ENCODE measurements at regions not wholly inside any gene's neighbourhood (a gene's known extent, or its start where the extent isn't known, plus 50 kb on each side); places are given as distances from the start of the nearest gene placed in this dataset.
"Not testable (repeated sequence)": the region's sequence is repeated elsewhere in the genome, so short reads cannot be mapped to it uniquely, and the experiment has no call there.

DNA sequence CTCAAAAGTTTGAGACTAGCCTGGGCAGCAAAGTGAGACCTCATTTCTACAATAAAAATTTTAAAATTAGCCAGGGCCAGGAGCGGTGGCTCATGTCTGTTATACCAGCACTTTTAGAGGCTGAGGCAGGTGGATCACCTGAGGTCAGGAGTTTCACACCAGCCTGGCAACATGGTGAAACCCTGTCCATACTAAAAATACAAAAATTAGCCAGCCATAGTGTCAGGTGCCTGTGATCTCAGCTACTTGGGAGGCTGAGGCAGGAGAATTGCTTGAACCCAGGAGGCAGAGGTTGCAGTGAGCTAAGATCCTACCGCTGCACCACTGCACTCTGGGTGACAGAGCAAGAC lies 85.1 kb upstream of the MAP4 start:
- not testable (repeated sequence) for H3K9me3 Mint-ChIP-seq, H3K4me3 Mint-ChIP-seq, H3K36me3 Mint-ChIP-seq, H3K27ac Mint-ChIP-seq, H3K4me1 Mint-ChIP-seq, H3K27me3 Mint-ChIP-seq

GRCh38 chr3:48092270-48092669 lies 76.1 kb upstream of the MAP4 start:
- H3K4me3 Mint-ChIP-seq: no peak overlapping the region
- H3K27ac Mint-ChIP-seq: no peak overlapping the region
- H3K27me3 Mint-ChIP-seq: no peaks in the 10 kb centered on the region
- H3K9me3 Mint-ChIP-seq: no peaks in the 10 kb centered on the region
- peaks cover 10% of the 10 kb centered on the region for H3K4me1 Mint-ChIP-seq
- H3K36me3 Mint-ChIP-seq: no peaks in the 10 kb centered on the region

DNA sequence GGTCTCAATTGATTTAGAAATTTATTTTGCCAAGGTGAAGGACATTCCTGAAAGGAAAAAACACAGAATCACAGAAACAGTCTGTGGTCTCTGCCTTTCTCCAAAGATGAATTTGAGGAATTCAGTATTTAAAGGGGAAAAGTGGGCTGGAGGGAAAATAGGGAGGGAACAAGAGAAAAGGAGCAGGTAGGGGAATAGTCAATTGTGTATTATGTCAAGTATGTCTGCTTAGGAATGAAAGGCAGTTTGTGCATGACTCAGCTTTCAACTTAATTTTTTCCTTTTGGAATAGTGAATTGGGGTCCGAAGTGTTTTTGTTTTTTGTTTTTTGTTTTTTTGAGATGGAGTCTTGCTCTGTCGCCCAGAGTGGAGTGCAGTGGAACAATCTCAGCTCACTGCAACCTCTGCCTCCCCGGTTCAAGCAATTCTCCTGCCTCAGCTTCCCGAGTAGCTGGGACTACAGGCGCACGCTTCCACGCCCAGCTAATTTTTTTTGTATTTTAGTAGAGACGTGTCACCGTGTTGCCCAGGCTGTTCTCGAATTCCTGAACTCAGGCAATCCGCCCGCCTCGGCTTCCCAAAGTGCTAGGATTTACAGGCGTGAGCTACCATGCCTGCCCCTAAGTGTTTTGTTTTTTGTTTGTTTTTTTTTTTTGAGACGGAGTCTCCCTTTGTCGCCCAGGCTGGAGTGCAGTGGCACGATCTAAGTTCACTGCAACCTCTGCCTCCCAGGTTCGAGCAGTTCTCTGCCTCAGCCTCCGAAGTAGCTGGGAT lies 74.1 kb upstream of the MAP4 start:
- peaks cover 17% of the 10 kb centered on the region for H3K4me1 Mint-ChIP-seq
- no peaks in the 10 kb centered on the region for H3K9me3 Mint-ChIP-seq
- peak overlapping the region; percentile 59 for H3K27ac Mint-ChIP-seq
- no peaks in the 10 kb centered on the region for H3K36me3 Mint-ChIP-seq
- no peaks in the 10 kb centered on the region for H3K27me3 Mint-ChIP-seq
- peak overlapping the region; percentile 96 for H3K4me3 Mint-ChIP-seq

DNA sequence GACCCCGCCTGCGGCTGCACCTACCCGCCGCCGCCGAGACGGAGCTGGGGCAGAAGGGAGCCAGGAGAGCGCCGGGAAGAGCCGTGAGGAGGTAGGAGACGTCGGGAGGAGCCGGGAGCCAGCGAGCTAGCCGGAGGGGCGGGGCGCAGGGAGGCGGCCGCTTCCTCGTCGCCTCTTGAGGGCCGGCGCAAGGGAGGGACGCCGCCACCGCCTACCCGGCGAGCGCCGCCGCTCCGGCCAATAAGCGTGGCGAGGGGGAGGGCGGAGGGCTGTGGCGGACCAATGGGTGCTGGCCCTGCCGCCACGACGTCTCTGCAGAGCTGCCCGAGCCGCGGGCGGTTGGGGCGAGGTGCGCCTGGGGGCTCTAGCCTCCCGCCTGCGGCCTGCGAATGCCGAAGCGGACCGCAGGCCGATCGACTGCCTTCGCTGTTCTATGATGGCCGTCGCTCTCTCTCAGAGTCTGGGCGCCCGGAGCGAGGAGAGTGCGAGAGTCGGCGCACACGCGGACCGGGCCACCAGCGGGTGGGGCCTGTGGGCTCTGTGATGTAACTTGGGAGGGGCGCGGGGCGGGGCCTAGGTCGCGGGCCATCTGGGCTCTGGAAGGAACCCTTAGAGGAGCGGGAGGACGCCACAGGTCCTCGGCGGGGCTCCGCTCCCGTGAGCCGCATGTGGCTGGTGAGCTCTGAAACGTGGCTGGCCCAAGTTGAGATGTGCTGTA lies 72.7 kb upstream of the MAP4 start:
- Mint-ChIP-seq H3K36me3 (peaks cover 2% of the 10 kb centered on the region), H3K27me3 (no peaks in the 10 kb centered on the region), H3K27ac (peak overlapping the region; percentile 98), H3K4me1 (peaks cover 27% of the 10 kb centered on the region), H3K4me3 (peak overlapping the region; percentile 96), H3K9me3 (no peaks in the 10 kb centered on the region)

GRCh38 chr3:48088056-48088748 lies 72.0 kb upstream of the MAP4 start:
- Mint-ChIP-seq H3K9me3 (no peaks in the 10 kb centered on the region), H3K4me1 (peaks cover 27% of the 10 kb centered on the region), H3K4me3 (peak overlapping the region; percentile 96), H3K27me3 (no peaks in the 10 kb centered on the region), H3K27ac (peak overlapping the region; percentile 77), H3K36me3 (peaks cover 2% of the 10 kb centered on the region)

GRCh38 chr3:48086705-48087104 lies 70.5 kb upstream of the MAP4 start:
- H3K4me3 Mint-ChIP-seq: peak overlapping the region; percentile 96
- H3K4me1 Mint-ChIP-seq: peaks cover 33% of the 10 kb centered on the region
- H3K36me3 Mint-ChIP-seq: peaks cover 2% of the 10 kb centered on the region
- no peaks in the 10 kb centered on the region for H3K9me3 Mint-ChIP-seq
- no peak overlapping the region for H3K27ac Mint-ChIP-seq
- no peaks in the 10 kb centered on the region for H3K27me3 Mint-ChIP-seq

DNA sequence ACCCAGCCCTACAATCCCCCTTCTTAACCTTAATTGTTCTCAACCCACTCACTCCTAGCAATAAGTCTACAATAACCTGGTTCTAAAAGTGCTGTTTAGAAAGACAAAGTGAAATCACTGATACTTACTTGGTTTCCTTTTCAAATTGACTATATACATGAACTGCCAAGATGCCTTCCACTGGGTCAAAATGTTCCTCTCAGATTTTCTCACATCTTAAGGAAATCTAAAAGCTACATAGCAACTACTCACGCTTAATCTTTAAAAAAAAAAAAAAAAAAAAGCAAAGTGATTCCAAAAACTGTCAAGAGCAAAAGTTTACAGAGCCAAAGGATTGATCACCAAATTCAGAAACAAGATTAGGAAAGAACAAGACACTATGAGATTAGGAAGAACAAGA lies 68.7 kb upstream of the MAP4 start:
- Mint-ChIP-seq H3K4me1 (peaks cover 37% of the 10 kb centered on the region), H3K27ac (no peak overlapping the region), H3K9me3 (no peaks in the 10 kb centered on the region), H3K36me3 (peaks cover 2% of the 10 kb centered on the region), H3K27me3 (no peaks in the 10 kb centered on the region), H3K4me3 (no peak overlapping the region)

DNA sequence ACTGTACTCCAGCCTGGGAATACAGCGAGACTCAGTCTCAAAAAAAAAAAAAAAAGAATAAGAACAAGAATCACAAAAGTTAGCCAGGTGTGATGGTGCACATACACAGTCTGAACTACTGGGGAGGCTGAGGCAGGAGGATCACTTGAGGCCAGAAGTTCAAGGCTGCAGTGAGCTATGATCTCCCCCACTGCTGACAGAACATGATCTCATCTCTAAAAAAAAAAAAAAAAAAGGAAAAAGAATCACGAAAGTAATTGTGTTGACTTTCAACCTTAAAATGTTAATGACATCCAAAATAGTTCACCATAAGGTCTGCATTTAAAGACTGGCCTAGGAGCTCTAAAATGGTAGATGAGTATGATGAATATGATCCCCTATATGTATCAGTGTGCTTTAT lies 68.0 kb upstream of the MAP4 start:
- peaks cover 2% of the 10 kb centered on the region for H3K36me3 Mint-ChIP-seq
- H3K9me3 Mint-ChIP-seq: no peaks in the 10 kb centered on the region
- H3K4me1 Mint-ChIP-seq: peaks cover 36% of the 10 kb centered on the region
- H3K4me3 Mint-ChIP-seq: no peak overlapping the region
- H3K27ac Mint-ChIP-seq: no peak overlapping the region
- H3K27me3 Mint-ChIP-seq: no peaks in the 10 kb centered on the region

DNA sequence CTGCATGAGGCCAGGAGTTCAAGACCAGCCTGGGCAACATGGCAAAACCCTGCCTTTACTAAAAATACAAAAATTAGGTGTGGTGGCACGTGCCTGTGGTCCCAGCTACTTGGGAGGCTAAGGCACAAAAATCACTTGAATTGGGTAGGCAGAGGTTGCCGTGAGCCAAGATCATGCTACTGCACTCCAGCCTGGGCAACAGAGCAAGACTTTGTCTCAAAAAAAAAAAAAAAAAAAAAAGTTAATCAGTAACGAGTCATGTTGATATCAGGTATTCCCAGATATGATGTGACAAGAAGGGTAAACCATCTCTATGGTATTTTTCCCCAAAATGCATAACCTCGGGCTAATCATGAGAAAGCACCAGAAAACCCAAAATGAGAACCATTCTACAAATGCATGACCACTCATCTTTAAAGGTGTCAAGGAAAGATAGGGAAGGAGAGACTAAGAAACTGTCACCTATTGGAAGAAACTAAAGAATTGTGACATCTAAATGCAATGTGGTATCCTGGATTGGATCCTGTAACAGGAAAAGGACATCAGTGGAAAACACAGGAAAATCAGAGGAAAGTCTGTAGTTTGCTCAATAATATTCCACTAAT lies 66.5 kb upstream of the MAP4 start:
- H3K9me3 Mint-ChIP-seq: no peaks in the 10 kb centered on the region
- H3K36me3 Mint-ChIP-seq: peaks cover 4% of the 10 kb centered on the region
- no peak overlapping the region for H3K27ac Mint-ChIP-seq
- H3K27me3 Mint-ChIP-seq: no peaks in the 10 kb centered on the region
- no peak overlapping the region for H3K4me3 Mint-ChIP-seq
- peaks cover 37% of the 10 kb centered on the region for H3K4me1 Mint-ChIP-seq

GRCh38 chr3:48077815-48078214 lies 61.6 kb upstream of the MAP4 start:
- H3K4me1 Mint-ChIP-seq: peaks cover 18% of the 10 kb centered on the region
- no peak overlapping the region for H3K4me3 Mint-ChIP-seq
- H3K27ac Mint-ChIP-seq: no peak overlapping the region
- no peaks in the 10 kb centered on the region for H3K27me3 Mint-ChIP-seq
- no peaks in the 10 kb centered on the region for H3K9me3 Mint-ChIP-seq
- peaks cover 5% of the 10 kb centered on the region for H3K36me3 Mint-ChIP-seq

DNA sequence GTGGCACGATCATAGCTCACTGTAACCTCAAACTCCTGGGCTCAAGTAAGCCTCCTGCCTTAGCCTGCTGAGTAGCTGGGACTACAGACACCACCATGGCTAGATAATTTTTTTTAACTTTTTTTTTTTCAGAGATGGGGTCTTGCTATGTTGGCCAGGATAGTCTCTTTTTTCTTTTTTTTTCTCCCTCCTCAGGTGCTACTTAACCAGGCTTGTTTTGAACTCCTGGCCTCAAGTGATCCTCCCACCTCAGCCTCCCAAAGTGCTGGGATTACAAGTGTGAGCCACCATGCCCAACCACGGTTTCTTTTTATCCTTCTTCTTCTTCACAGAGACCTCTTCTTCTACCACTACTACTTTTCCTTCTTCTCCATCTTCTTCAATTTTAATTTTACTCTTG lies 53.8 kb upstream of the MAP4 start:
- Mint-ChIP-seq H3K4me1 (peaks cover 14% of the 10 kb centered on the region), H3K36me3 (peaks cover 6% of the 10 kb centered on the region), H3K4me3 (no peak overlapping the region), H3K9me3 (no peaks in the 10 kb centered on the region), H3K27me3 (no peaks in the 10 kb centered on the region), H3K27ac (no peak overlapping the region)

DNA sequence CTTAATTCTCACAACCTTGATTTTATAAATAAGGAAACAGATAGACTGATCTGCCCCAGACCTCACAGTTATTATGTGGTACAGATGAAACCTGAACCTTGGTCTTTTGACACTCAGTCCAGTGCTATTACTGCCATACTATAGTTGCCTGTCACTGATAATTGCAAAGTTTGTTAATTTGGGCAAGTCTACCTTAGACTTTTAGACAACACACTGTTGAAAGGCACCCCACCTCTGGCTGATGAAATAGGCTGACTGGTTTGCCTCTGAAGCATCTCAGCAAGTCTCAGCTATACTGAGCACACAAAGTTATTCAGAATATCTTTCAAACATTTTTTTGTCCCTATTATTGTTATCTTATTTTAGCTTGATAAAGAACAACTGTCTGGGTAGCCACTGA lies 53.1 kb upstream of the MAP4 start:
- Mint-ChIP-seq H3K9me3 (no peaks in the 10 kb centered on the region), H3K27ac (no peak overlapping the region), H3K4me1 (peaks cover 19% of the 10 kb centered on the region), H3K36me3 (peaks cover 4% of the 10 kb centered on the region), H3K4me3 (no peak overlapping the region), H3K27me3 (no peaks in the 10 kb centered on the region)

DNA sequence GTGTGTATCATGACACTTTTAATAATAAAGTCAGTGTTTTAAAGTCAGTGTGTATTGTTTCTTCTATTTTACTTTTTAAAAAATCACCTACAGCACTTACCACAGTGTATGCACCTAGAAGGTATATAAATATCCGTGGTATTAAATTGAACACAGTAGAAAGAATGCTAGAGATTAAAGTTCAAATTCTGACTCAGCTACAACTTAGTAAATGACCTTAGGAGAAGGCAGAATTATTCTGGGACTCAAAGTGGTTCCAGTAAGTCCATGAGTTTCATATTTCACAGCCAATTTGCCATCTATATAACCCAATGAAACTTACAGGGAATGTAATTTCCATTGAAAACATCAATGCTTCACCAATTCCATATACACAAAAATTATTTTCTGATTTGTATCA lies 52.7 kb upstream of the MAP4 start:
- Mint-ChIP-seq H3K4me1 (peaks cover 24% of the 10 kb centered on the region), H3K27me3 (no peaks in the 10 kb centered on the region), H3K4me3 (no peak overlapping the region), H3K36me3 (peaks cover 4% of the 10 kb centered on the region), H3K9me3 (no peaks in the 10 kb centered on the region), H3K27ac (no peak overlapping the region)

- H3K4me1 Mint-ChIP-seq: peaks cover 29% of the 10 kb centered on the region
- not testable (repeated sequence) for H3K9me3 Mint-ChIP-seq, H3K27me3 Mint-ChIP-seq, H3K36me3 Mint-ChIP-seq, H3K27ac Mint-ChIP-seq, H3K4me3 Mint-ChIP-seq
Observed at GRCh38 chr3:48068320-48068719, 52.1 kb upstream of the MAP4 start.

GRCh38 chr3:48067271-48067670 lies 51.1 kb upstream of the MAP4 start:
- H3K4me3 Mint-ChIP-seq: no peak overlapping the region
- peaks cover 5% of the 10 kb centered on the region for H3K36me3 Mint-ChIP-seq
- H3K27me3 Mint-ChIP-seq: no peaks in the 10 kb centered on the region
- H3K9me3 Mint-ChIP-seq: no peaks in the 10 kb centered on the region
- no peak overlapping the region for H3K27ac Mint-ChIP-seq
- peaks cover 30% of the 10 kb centered on the region for H3K4me1 Mint-ChIP-seq

Data from activated naive CD4-positive, alpha-beta T cell treated with anti-CD3 and anti-CD28 coated beads, Interleukin-2, amount 50 U/mL, for 24 hours (primary cell).